ENCODE measurements at regions not wholly inside any gene's neighbourhood (a gene's known extent, or its start where the extent isn't known, plus 50 kb on each side); places are given as distances from the start of the nearest gene placed in this dataset.

GRCh38 chr13:59478908-59479307 lies 684.8 kb downstream of the DIAPH3 start:
- intact Hi-C loops (cut with micrococcal nuclease): no loop called here

DNA sequence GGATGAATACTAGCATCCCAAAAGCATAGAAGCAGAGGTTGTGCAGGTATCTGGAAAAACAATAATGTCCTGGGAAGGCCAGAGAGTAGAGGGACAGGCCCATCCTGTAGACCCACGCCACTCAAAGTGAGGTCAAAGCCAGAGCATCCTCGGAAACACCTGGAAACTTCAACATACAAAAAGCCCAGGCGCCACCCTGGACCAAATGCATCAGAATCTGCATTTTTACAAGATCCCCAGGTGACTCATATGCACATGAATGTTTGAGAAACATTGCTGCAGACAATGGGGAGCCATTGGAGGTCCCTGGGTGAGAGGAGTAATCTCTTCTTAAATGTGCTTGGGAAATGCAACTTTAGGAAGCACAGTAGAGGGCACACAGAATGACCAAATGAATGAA lies 684.1 kb downstream of the DIAPH3 start:
- intact Hi-C loops (cut with micrococcal nuclease): no loop called here

GRCh38 chr13:59480396-59481259 lies 683.1 kb downstream of the DIAPH3 start:
- intact Hi-C loops (cut with micrococcal nuclease): no loop called here

- intact Hi-C loops (cut with micrococcal nuclease): no loop called here
These were observed 680.1 kb downstream of the DIAPH3 start for GRCh38 chr13:59483501-59484145.

- intact Hi-C loops (cut with micrococcal nuclease): no loop called here
These were observed 675.8 kb downstream of the DIAPH3 start for GRCh38 chr13:59487883-59488282.

GRCh38 chr13:59488436-59488835 lies 675.3 kb downstream of the DIAPH3 start:
- intact Hi-C loops (cut with micrococcal nuclease): no loop called here

DNA sequence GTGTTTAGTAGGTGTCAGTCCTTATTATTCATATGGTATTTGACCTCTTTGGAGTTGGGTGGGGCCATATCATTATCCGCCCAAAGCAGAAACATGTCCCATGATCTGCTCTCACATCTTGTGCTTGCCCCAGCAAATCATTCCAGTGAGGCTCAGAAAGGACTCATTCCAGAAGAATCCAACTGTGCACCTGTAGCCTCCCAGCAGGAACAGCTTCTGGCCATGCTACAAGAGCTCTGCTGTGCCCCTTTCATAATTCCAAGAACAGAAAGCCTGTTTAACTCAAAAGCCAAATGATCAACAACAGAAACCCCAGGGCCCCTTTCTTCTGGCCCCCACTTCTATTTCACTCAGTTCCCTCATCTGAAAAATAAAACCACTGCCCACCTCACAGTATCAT lies 673.1 kb downstream of the DIAPH3 start:
- intact Hi-C loops (cut with micrococcal nuclease): no loop called here

DNA sequence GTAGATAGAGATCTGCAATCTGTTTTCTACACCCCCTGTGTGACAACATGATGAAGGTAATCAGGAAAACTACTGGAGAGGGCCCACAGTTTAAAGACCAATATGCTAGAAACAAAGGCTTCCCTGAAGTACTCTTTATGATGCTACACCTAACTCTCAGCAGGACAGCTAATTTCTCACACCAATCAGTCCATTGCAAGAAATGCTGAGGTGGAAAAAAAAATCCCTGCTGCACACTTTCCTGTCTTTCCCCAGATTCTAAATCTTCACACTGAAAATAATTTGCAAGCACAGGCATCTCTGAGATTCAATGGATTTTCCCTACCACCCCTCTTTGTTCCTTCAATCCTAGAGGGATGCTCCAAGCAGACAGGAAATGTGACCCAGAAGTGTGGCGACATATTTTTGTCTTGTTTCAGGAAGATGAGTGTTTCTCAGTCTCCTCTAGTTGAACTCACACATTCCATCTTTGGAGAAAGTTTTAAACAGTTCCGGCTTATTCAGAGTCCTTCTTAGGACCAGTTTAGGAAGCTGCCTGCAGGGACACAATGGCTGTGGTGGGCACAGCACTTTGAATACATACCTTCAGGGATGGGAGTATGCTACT lies 671.6 kb downstream of the DIAPH3 start:
- intact Hi-C loops (cut with micrococcal nuclease): no loop called here

DNA sequence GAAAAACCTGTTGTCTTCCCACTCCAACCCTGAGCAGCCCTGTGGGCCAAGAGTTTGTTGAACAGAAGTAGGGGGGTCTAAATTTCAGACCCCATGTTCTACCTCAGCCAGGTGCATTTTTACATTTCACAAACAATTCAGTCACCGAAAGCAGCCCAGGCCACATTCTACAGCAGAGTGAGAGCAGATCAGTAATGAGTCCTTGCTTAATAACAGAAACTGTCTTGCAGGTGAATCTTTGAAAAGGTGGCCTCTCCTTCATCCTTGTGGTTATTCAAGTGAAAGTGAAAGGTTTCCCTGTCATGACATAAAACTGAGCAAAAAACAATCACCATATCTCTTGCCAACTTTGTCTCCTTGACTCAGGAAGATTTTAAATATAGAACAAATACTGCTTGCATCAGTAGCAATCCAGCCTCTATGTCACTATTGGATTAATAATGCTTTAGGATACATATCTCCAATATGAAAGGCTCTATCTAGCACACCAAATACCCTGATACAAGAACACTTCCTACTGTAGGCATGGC lies 670.2 kb downstream of the DIAPH3 start:
- intact Hi-C loops (cut with micrococcal nuclease): no loop called here

- intact Hi-C loops (cut with micrococcal nuclease): no loop called here
These were observed 669.6 kb downstream of the DIAPH3 start for GRCh38 chr13:59494151-59494550.

GRCh38 chr13:59494560-59494970 lies 669.2 kb downstream of the DIAPH3 start:
- intact Hi-C loops (cut with micrococcal nuclease): no loop called here

DNA sequence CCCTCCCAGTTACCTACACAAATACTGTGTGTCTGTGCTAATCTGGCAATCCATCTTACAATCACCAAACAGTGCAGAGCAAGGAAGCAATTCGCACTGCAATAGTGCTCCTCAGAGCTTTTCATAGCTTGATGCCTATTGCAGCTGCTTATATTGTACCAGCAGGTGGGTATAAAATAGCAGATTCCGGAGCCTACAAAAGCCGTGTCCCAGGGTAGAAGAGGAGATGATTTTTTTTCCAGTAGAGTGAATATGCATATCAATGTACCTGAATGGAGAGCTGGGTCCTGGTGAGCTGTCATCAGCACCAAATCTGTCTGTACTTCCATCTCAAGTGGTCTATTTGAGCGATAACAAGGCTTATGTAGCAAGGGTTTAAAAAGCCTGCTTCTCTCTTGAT lies 668.4 kb downstream of the DIAPH3 start:
- intact Hi-C loops (cut with micrococcal nuclease): no loop called here

- intact Hi-C loops (cut with micrococcal nuclease): no loop called here
These were observed 667.7 kb downstream of the DIAPH3 start for GRCh38 chr13:59495936-59496512.

DNA sequence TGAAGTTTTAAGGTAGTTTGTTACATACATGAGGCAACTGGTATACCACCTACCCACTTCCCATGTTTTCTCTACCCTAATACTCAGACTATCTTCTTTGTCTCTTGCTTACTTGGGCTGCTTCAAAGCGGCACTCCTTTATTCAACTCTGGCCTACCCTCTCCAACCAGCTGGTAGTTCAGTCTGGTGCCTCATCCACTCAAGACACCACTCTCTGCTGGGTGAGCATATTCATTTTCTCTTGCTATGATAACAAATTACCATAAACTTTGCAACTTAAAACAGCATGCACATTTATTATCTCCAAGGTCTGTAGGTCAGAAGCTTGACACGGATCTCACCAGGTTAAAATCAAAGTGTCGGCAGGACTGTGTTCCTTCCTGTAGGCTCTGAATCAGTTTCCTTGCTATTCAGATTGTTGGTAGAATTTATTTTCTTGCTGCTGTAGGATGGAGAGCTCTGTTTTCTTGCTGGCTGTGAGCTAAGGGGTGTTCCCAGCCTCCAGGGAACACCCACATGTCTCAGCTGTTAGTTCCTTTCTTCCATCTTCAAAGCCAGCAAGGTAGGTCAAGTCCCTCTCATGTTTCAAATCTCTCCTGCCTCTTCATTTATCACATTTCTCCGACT lies 666.0 kb downstream of the DIAPH3 start:
- intact Hi-C loops (cut with micrococcal nuclease): no loop called here

- intact Hi-C loops (cut with micrococcal nuclease): no loop called here
These were observed 662.7 kb downstream of the DIAPH3 start for GRCh38 chr13:59501004-59501403.

DNA sequence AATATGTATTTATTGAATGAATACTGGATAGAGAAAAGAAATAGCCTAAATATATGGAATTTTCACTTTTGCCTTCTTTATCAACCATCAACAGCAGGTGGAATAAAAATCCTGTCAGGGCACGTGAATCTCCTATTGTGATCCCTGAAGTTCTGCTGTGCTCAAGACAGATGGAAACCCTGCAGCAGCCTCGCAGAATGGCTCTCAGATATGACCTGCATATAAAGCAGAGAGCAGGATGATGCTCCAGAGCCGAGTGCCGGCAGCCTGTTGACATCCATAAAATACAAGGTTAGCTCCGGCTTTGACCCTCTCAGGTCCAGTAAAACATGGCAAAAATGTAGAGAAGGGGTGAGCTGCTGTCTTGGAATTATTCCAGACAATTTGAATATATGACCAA lies 659.3 kb downstream of the DIAPH3 start:
- intact Hi-C loops (cut with micrococcal nuclease): no loop called here

- intact Hi-C loops (cut with micrococcal nuclease): no loop called here
These were observed 653.3 kb downstream of the DIAPH3 start for GRCh38 chr13:59510386-59510785.

DNA sequence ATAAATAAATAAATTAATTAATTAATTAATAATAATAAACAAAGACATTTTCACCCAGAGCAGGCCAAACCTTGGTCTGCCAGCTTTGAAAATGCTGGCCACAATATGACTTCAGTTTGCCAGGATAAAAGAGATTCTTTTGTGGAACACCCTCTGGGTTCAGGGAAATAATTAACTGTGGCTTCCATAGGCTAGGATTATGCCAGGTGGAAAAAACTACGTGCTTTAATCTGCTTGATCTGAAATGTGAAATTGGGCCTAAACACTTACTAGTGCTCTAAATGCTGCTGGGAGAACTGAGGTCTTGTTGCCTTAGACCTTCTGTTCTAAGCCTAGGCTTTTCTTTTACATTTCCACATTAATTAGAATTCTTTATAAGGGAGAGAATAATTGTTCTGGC lies 650.0 kb downstream of the DIAPH3 start:
- intact Hi-C loops (cut with micrococcal nuclease): no loop called here

GRCh38 chr13:59514316-59514715 lies 649.4 kb downstream of the DIAPH3 start:
- intact Hi-C loops (cut with micrococcal nuclease): no loop called here

- intact Hi-C loops (cut with micrococcal nuclease): no loop called here
These were observed 643.9 kb downstream of the DIAPH3 start for GRCh38 chr13:59519819-59520218.

- intact Hi-C loops (cut with micrococcal nuclease): no loop called here
These were observed 642.2 kb downstream of the DIAPH3 start for GRCh38 chr13:59521549-59521948.
